ENCODE measurements at regions not wholly inside any gene's neighbourhood (a gene's known extent, or its start where the extent isn't known, plus 50 kb on each side); places are given as distances from the start of the nearest gene placed in this dataset.

DNA sequence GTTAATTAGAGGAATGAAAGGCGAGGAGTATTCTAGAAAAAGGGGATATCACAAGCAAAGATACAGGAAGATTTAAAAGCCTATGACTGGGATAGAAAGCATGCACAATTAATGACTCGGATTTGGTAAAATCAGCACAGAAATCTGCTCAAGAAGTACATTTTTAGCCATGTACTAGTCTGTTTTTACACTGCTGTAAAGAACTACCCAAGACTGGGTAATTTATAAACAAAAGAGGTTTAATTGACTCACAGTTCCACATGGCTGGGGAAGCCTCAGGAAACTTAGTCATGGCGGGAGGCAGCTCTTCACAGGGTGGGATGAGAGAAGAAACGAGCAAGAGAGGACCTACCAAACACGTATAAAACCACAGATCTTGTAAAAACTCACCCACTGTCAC lies 716.3 kb upstream of the MDGA2 start:
- TF ChIP-seq, protein P1, sequence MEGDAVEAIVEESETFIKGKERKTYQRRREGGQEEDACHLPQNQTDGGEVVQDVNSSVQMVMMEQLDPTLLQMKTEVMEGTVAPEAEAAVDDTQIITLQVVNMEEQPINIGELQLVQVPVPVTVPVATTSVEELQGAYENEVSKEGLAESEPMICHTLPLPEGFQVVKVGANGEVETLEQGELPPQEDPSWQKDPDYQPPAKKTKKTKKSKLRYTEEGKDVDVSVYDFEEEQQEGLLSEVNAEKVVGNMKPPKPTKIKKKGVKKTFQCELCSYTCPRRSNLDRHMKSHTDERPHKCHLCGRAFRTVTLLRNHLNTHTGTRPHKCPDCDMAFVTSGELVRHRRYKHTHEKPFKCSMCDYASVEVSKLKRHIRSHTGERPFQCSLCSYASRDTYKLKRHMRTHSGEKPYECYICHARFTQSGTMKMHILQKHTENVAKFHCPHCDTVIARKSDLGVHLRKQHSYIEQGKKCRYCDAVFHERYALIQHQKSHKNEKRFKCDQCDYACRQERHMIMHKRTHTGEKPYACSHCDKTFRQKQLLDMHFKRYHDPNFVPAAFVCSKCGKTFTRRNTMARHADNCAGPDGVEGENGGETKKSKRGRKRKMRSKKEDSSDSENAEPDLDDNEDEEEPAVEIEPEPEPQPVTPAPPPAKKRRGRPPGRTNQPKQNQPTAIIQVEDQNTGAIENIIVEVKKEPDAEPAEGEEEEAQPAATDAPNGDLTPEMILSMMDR (IDR thresholded peaks at IDR 0.05; ENCODE audit: low read depth, low read length) = no peak
- H3K9me3 ChIP-seq (ENCODE audit: severe bottlenecking) = no peaks in the 10 kb centered on the region
- no peaks in the 10 kb centered on the region for H3K27me3 ChIP-seq (ENCODE audit: insufficient read depth, low read depth, severe bottlenecking)
- H3K4me3 ChIP-seq (ENCODE audit: low read depth, low read length) = no peak overlapping the region
- H3K36me3 ChIP-seq = no peaks in the 10 kb centered on the region
- no peak overlapping the region for H3K27ac ChIP-seq
- no peak for DNase-seq

DNA sequence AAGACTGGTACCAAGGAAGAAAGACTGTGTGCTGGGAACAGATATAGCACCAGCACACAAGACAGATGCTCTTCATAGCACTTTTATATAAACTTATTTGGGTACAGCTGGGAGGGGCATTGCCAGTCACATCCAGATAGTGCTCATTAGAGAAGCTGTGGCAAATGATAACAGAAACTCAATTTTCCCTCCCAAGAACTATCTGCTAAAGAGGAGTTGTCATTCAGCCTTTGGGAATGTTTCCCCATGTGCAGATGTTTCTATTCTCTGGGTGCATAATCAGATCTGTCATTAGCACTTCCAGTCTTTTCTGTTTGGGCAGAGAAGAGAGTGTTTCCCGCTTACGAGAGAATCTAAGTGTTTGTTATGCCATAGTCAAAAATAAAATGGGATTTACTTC lies 714.9 kb upstream of the MDGA2 start:
- no peaks in the 10 kb centered on the region for H3K36me3 ChIP-seq
- DNase-seq = no peak
- no peaks in the 10 kb centered on the region for H3K9me3 ChIP-seq (ENCODE audit: severe bottlenecking)
- H3K27me3 ChIP-seq (ENCODE audit: insufficient read depth, low read depth, severe bottlenecking) = no peaks in the 10 kb centered on the region
- TF ChIP-seq, protein P1 (IDR thresholded peaks at IDR 0.05; ENCODE audit: low read depth, low read length) = no peak
- H3K4me3 ChIP-seq (ENCODE audit: low read depth, low read length) = no peak overlapping the region
- no peak overlapping the region for H3K27ac ChIP-seq

DNA sequence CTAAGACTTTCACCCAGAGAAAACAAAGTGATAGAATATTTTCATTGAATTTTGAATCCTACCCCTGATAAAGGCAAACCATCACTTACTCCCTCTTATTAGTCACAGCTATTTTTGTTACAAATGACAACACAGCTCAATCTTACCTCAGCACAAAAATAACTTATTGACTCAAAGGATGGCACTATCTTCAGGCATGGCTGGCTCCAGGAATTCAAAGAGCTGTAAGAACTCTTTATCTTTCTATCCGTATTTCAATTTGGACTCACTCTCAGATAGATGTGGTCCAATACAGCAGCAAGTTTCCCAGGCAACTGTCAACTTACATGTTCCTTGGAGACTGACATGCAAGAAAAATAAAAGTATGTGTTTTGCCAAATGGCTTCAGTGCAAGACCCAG lies 709.4 kb upstream of the MDGA2 start:
- no peak overlapping the region for H3K27ac ChIP-seq
- no peaks in the 10 kb centered on the region for H3K27me3 ChIP-seq (ENCODE audit: insufficient read depth, low read depth, severe bottlenecking)
- DNase-seq = no peak
- no peaks in the 10 kb centered on the region for H3K9me3 ChIP-seq (ENCODE audit: severe bottlenecking)
- no peak overlapping the region for H3K4me3 ChIP-seq (ENCODE audit: low read depth, low read length)
- TF ChIP-seq, protein P1 (IDR thresholded peaks at IDR 0.05; ENCODE audit: low read depth, low read length) = no peak
- no peaks in the 10 kb centered on the region for H3K36me3 ChIP-seq

DNA sequence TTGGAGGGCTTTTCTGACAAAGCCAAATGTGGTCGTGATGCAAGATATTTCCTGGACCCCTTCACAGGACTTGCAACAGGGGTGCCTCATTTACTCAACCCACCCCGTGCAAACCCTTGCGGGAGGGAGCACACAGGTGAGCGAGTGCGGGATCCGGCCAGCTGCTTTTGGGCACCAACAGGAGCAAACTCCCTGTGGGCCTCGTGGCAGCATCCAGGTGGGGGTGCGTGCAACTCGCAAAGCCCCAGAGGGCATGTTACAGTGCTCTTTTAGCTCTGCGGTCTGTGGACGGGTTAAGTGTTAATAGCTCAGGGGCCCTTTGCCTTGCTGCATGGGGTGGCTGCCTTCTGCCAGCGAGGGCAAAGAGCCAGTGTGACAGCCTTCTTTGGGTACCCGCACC lies 707.6 kb upstream of the MDGA2 start:
- Histone ChIP-seq H3K27ac (no peak overlapping the region), H3K9me3 (ENCODE audit: severe bottlenecking) (no peaks in the 10 kb centered on the region), H3K27me3 (ENCODE audit: insufficient read depth, low read depth, severe bottlenecking) (no peaks in the 10 kb centered on the region), H3K4me3 (ENCODE audit: low read depth, low read length) (no peak overlapping the region), H3K36me3 (no peaks in the 10 kb centered on the region)
- DNase-seq = no peak
- TF ChIP-seq, protein P1 (IDR thresholded peaks at IDR 0.05; ENCODE audit: low read depth, low read length) = no peak

DNA sequence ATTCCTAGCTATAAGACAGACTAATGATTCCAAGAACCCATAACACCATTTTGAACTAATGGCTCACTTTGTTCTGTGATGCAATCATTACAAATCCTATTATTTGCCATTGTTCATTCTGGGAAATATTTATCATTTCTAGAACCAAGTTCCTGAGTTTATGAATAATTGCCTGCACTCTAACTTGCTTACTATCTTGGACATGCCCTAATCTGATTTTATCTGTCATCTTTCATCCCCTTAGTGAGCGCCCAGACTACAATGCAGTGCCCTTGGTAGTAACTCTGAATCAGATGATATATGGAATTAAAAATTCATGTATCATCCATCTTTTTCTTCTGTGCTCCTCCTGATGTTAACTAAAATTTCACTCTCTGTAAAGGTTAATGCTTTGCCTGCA lies 703.1 kb upstream of the MDGA2 start:
- H3K27ac ChIP-seq = no peak overlapping the region
- H3K4me3 ChIP-seq (ENCODE audit: low read depth, low read length) = no peak overlapping the region
- TF ChIP-seq, protein P1 (IDR thresholded peaks at IDR 0.05; ENCODE audit: low read depth, low read length) = no peak
- no peaks in the 10 kb centered on the region for H3K27me3 ChIP-seq (ENCODE audit: insufficient read depth, low read depth, severe bottlenecking)
- DNase-seq = no peak
- no peaks in the 10 kb centered on the region for H3K36me3 ChIP-seq
- H3K9me3 ChIP-seq (ENCODE audit: severe bottlenecking) = no peaks in the 10 kb centered on the region

DNA sequence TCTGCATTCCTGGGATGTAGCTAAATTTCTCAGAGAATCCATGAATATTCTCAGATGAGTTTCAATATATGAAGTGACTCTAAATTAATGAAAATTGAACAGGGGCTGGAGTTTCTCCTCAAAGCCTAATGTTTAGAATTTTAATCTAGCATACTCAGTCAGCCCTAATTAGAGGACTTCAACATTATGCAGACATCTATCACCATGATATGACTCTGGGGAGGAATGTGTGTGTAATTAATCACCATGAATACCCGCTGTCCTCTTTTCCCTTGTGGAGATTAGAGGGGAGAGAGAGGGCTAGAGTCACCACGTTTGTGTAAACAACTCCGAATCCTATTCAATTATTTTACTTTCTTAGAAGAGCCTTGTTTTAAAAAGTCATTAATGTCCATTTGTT lies 698.6 kb upstream of the MDGA2 start:
- no peaks in the 10 kb centered on the region for H3K9me3 ChIP-seq (ENCODE audit: severe bottlenecking)
- no peak overlapping the region for H3K4me3 ChIP-seq (ENCODE audit: low read depth, low read length)
- TF ChIP-seq, protein P1 (IDR thresholded peaks at IDR 0.05; ENCODE audit: low read depth, low read length) = no peak
- H3K27me3 ChIP-seq (ENCODE audit: insufficient read depth, low read depth, severe bottlenecking) = no peaks in the 10 kb centered on the region
- no peaks in the 10 kb centered on the region for H3K36me3 ChIP-seq
- no peak for DNase-seq
- H3K27ac ChIP-seq = no peak overlapping the region
